GDM1 (cell line): ENCODE measurements at regions not wholly inside any gene's neighbourhood (a gene's known extent, or its start where the extent isn't known, plus 50 kb on each side); places are given as distances from the start of the nearest gene placed in this dataset.

Experiments used
- DNase-seq: peaks from one replicate; lab custom pipeline; 2025; lab: John Stamatoyannopoulos, UW

DNA sequence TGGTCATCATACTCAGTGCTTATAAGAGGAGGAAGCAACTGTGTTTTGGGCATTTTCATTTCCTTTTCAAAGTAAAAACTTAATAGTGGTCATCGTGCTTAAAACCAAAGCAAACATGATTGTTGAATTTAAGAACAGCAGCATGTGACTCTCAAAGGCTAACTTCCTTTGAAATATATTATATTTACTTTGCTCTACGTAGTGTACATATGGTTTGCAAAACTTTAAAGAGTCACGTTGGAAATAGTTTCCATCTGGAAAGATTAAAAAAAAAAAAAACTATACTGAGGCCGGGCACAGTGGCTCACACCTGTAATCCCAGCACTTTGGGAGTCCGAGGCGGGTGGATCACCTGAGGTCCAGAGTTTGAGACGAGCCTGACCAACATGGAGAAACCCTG lies 367.9 kb upstream of the BCHE start:
- DNase-seq = no peak

DNA sequence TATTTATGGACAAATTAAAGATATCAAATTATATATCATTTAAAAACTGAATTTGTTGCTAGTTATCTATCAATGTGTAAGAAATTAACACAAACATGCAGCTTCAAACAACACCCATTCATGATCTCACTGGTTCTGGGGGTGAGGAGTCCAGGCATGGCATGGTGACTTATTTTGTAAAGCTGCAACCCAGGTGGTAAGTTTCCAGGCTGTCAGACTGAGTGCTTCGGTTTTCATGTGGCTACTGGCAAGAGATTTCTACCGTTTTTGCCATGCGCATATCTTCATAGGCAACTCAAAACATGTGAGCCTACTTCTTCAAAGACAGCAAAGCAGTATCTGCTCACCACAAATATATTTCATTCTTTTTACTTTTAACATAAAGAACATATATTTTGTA lies 364.3 kb upstream of the BCHE start:
- DNase-seq = no peak

DNA sequence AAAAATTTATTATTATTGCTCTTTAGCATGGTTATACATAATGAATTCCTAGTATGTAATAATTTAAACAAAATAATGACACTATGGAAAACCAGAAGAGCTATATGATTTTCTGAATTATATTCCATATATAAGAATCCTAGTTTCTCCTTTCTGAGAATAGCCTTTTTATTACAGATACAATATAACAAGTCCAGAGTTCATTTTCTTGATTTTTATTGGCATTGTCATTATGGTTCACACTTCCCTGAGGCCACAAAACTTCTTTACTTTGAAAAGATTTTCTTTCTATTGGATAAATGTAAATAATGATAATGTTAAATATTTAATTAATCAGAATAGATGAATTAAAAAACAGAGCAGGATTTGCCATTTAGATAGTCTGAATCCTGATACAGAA lies 362.3 kb upstream of the BCHE start:
- DNase-seq = no peak

DNA sequence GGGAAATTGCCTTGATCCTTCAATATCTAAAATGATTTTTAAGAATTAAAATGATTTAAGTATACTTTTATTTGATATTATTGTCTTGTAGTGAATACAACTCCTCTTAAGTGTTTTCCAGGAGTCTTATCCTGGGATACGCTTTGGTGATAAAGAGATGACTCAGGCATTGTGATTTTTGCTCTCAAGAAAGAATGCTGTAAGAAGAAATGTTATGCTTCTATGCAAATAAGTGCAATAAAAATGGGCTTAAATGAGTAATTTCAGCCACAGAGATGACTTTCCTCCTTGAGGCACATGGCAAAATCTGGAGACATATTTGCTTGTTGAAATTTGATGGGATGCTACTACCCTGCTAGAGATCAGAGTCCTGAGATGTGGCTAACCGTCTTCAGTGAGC lies 358.6 kb upstream of the BCHE start:
- no peak for DNase-seq

GRCh38 chr3:166191411-166191810 lies 354.2 kb upstream of the BCHE start:
- no peak for DNase-seq

- no peak for DNase-seq
Measured at GRCh38 chr3:166190360-166190759, 353.1 kb upstream of the BCHE start.

GRCh38 chr3:166187237-166187636 lies 350.0 kb upstream of the BCHE start:
- DNase-seq = no peak

GRCh38 chr3:166186003-166186402 lies 348.8 kb upstream of the BCHE start:
- DNase-seq = no peak

- DNase-seq = no peak
Measured at GRCh38 chr3:166177130-166177529, 339.9 kb upstream of the BCHE start.

DNA sequence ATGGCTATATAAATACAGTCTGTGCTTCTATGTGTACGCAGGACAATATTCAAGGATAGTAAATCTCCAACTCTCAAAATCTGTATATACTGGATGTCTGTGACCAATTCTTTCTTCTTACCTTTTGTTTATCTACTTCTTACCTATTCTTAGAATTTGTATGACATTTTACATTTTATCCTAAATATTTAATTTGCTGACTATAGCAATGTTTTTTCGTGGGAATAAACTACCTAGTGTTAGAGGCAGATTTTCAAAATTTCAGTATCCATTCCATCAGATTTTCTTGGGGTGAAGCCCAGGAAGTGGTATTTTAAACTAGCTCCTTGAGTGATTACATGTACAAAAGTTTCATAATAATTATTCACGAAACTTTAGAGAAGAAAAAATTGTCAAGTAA lies 334.5 kb upstream of the BCHE start:
- no peak for DNase-seq

- DNase-seq = no peak
Measured at GRCh38 chr3:166169681-166170080, 332.5 kb upstream of the BCHE start.

- no peak for DNase-seq
Measured at GRCh38 chr3:166127969-166128368, 290.7 kb upstream of the BCHE start.

GRCh38 chr3:166125179-166125578 lies 288.0 kb upstream of the BCHE start:
- DNase-seq = no peak

GRCh38 chr3:166123576-166123975 lies 286.4 kb upstream of the BCHE start:
- no peak for DNase-seq

DNA sequence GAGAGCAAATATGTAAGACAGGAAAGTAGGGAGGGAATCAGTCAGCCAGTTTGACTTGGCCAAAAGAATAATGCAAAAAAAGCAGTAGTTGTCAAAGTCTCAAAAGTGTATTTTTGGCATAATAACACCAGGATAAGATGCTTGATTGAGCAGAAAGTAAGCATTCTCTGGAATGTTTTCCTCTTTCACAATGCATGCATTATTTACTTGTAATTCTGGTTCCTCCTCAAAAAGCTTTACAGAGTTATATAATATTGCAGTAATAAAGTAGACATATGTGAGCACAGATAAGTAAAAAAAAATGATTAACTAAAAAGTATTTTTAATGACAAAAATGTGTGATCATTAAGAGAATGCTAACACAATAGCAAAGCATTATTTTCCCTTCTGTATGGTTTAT lies 285.9 kb upstream of the BCHE start:
- no peak for DNase-seq

- no peak for DNase-seq
Measured at GRCh38 chr3:166118049-166118448, 280.8 kb upstream of the BCHE start.

DNA sequence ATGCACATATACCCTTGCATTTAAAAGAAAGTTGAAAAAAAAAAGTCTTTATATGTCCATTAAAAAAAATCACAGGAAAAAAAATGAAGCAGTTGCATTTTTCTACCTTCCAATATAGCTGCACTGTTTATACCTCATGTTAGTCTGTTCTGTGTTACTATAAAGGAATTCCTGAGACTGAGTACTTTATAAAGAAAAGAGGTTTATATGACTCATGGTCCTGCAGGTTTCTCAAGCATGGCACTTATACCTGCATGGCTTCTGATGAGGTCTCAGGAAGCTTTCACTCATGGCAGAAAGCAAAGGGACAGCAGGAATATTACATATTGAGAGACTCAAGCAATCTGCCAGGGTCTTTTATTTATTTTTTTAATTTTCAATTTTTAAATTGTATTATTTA lies 277.2 kb upstream of the BCHE start:
- no peak for DNase-seq

- DNase-seq = no peak
Measured at GRCh38 chr3:166111562-166111961, 274.3 kb upstream of the BCHE start.

GRCh38 chr3:166110102-166110501 lies 272.9 kb upstream of the BCHE start:
- no peak for DNase-seq

- DNase-seq = no peak
Measured at GRCh38 chr3:166104938-166105337, 267.7 kb upstream of the BCHE start.

DNA sequence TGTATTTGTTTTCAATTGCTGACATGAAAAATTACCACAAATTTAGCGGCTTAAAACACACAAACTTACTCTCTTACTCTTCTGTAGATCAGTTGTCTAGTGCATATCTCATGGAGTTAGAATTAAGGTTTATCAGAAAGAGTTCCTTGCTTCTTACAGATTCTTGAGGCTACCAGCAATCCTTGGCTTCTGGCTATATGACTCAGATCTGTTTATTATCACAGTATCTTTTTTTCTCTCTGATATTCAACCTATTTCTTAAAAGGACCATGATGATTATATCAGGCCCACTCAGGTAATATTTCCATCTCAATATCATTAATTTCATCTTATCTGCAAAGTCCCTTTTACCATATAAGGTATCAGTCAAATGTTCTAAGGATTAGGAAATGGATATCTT lies 263.5 kb upstream of the BCHE start:
- no peak for DNase-seq

GRCh38 chr3:166089575-166089974 lies 252.4 kb upstream of the BCHE start:
- DNase-seq = no peak

DNA sequence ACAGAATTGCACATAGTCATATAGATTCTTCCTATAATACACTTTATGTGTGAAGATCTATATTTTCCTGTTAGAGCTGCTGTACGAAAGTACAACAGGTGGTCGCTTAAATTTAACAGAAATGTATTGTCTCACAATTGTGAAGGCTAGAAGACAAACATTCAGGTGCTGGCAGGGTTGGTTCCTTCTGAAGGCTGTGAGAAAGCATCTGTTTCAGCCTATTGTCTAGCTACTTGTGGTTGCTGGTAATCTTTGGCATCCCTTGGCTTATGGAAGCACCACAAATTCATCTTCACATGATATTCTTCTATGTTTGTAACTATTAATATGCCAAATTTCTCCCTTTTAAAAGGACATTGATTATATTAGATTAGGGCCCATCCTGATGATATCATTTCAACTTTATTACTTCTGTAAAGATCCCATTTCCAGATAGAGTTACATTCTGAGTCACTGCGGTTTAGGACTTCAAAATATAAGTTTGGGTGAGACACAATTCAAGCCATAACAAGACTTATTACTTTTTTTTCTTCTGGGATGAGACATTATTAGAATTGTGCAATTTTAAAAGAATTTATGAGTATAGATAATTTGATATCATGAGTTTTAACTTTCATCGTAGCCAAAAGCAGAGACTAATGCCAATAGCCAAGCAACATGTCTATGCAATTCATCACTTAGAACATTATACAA lies 248.1 kb upstream of the BCHE start:
- DNase-seq = no peak

DNA sequence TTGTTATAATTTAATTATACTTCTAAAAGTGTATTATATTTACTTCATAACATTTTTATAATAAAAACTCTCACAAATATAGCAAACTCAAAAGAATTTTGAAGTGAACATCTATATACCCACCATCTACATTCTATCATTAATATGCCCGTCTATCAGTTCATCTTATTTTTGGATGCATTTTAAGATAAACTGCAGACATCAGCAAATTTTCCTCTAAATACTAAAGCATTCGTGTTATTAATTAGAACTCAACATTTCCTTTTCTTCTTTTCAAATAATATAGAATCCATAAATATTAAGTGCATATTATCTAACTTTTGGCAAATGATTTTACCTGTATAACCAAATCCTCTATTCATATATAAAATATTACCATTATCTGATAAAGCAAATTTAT lies 242.9 kb upstream of the BCHE start:
- no peak for DNase-seq

DNA sequence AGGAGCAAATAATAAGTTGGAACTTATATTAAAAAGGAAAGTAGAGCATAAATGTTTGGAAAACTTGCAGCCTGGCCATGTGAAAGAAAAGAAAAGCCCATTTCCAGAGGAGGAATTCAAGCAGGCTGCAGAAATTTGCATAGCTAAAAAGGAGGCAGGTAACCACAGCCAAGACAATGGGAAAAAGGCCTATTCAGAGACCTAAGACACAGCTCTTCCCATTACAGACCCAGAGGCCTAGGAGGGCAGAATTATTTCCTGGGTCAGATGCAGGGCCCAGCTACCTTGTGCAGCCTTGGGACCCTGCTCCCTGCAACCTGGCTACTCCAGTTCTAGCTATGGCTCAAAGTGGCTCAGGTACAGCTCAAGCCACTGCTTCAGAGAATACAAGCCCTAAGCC lies 234.6 kb upstream of the BCHE start:
- no peak for DNase-seq
